Breast epithelium (tissue), 4 donors: ENCODE measurements at regions not wholly inside any gene's neighbourhood (a gene's known extent, or its start where the extent isn't known, plus 50 kb on each side); places are given as distances from the start of the nearest gene placed in this dataset.

Experiments
- DNase-seq, 2 donors: peaks; one replicate each; pipeline ENCODE4 v3.0.0-alpha.2; 2019; ENCODE audit warnings: low spot score in 2 of 2
- H3K27ac ChIP-seq, 2 donors: fragments of 200-600 bp; sonication (generic) in 1 of 2; one replicate each; pipeline ENCODE4 v1.5.1; 2016 to 2019; ENCODE audit warnings: mild to moderate bottlenecking in 1 of 2
- H3K27me3 ChIP-seq, 2 donors: fragments of 200-600 bp; sonication (generic) in 1 of 2; one replicate each; pipeline versions ENCODE4 v1.5.1 to v1.6.0; 2017 to 2019; ENCODE audit warnings: control low read depth in 1 of 2, mild to moderate bottlenecking in 1 of 2
- H3K36me3 ChIP-seq: fragments of 200-600 bp; one replicate; pipeline ENCODE4 v1.5.1; 2019
- H3K4me1 ChIP-seq, 2 donors: fragments of 200-600 bp; sonication (generic); one replicate each; pipeline ENCODE4 v1.5.1; 2016 to 2019; ENCODE audit warnings: control low read depth in 1 of 2
- H3K4me3 ChIP-seq, 3 donors: fragments of 200-600 bp; sonication (generic); 1 replicate in 2 of 3; 2 replicates in 1 of 3; pipeline ENCODE4 v1.5.1; 2016 to 2019; ENCODE audit warnings: mild to moderate bottlenecking in 3 of 3, moderate library complexity in 2 of 3
- H3K9me3 ChIP-seq, 2 donors: fragments of 200-600 bp; sonication (generic) in 1 of 2; one replicate each; pipeline ENCODE4 v1.5.1; 2016 to 2019; ENCODE audit warnings: control low read depth in 1 of 2
- CTCF ChIP-seq, 3 donors: fragments of 450-650 bp; IDR thresholded peaks; one replicate each; pipeline ENCODE4 v1.5.1; 2016 to 2017; ENCODE audit warnings: antibody characterized with exemption in 3 of 3, mild to moderate bottlenecking in 3 of 3, moderate library complexity in 3 of 3
- POLR2A ChIP-seq: fragments of 450-650 bp; IDR thresholded peaks from one replicate; pipeline ENCODE4 v1.6.1; 2016; ENCODE audit warnings: antibody characterized with exemption, mild to moderate bottlenecking, moderate library complexity
- POLR2AphosphoS5 ChIP-seq, 3 donors: sonication (generic); formaldehyde crosslinking; IDR thresholded peaks; one replicate each; pipeline ENCODE4 v1.6.1; 2017; ENCODE audit warnings: antibody characterized with exemption in 3 of 3
- intact Hi-C: fragments of 100-400 bp; cut with DNase I; formaldehyde crosslinking; loops from one replicate; pipeline ENCODE4 v1.15.1; 2023; ENCODE audit warnings: low total_unique reads

- H3K36me3 ChIP-seq = no peaks in the 10 kb centered on the region
- TF ChIP-seq POLR2A = no peak
- TF ChIP-seq CTCF (IDR thresholded peaks at IDR 0.05) = no peak
- TF ChIP-seq POLR2AphosphoS5 (IDR thresholded peaks at IDR 0.05) = no peak
- intact Hi-C loops = loop anchor here (5.0 kb wide), 1 partner anchor 1559 kb away; no protein-coding TSS in a partner anchor
Observed at GRCh38 chr11:36848660-36849059, 250.6 kb upstream of the RAG2 start.

GRCh38 chr11:36840378-36840777, 242.3 kb upstream of the RAG2 start:
- Histone ChIP-seq H3K4me3 (no peak overlapping the region), H3K4me1 (no peaks in the 10 kb centered on the region), H3K27ac (no peak overlapping the region), H3K36me3 (no peaks in the 10 kb centered on the region), H3K27me3 (no peaks in the 10 kb centered on the region), H3K9me3 (peaks cover 0 to 5% of the 10 kb centered on the region in 2 donors)
- intact Hi-C loops = no loop called here
- no peak for DNase-seq
- TF ChIP-seq CTCF (IDR thresholded peaks at IDR 0.05) (no peak), POLR2A (no peak), POLR2AphosphoS5 (IDR thresholded peaks at IDR 0.05) (no peak)

More at GRCh38 chr11:36848660-36849059, 250.6 kb upstream of the RAG2 start:
- Histone ChIP-seq H3K4me1 (no peaks in the 10 kb centered on the region), H3K27me3 (no peaks in the 10 kb centered on the region), H3K27ac (no peak overlapping the region), H3K9me3 (no peaks in the 10 kb centered on the region), H3K4me3 (no peak overlapping the region)
- no peak for DNase-seq

- Histone ChIP-seq H3K9me3 (peaks cover 0 to 5% of the 10 kb centered on the region in 2 donors), H3K4me1 (no peaks in the 10 kb centered on the region), H3K27ac (no peak overlapping the region), H3K4me3 (no peak overlapping the region), H3K27me3 (no peaks in the 10 kb centered on the region), H3K36me3 (no peaks in the 10 kb centered on the region)
- no peak for TF ChIP-seq POLR2AphosphoS5 (IDR thresholded peaks at IDR 0.05)
- TF ChIP-seq CTCF (IDR thresholded peaks at IDR 0.05) = no peak
- no peak for TF ChIP-seq POLR2A
- intact Hi-C loops = no loop called here
- no peak for DNase-seq
Observed at GRCh38 chr11:36837831-36838437, 239.9 kb upstream of the RAG2 start.

- TF ChIP-seq POLR2AphosphoS5 (IDR thresholded peaks at IDR 0.05) (no peak), CTCF (IDR thresholded peaks at IDR 0.05) (no peak), POLR2A (no peak)
Observed at GRCh38 chr11:36825251-36825650, 227.2 kb upstream of the RAG2 start.

GRCh38 chr11:36824349-36824748, 226.3 kb upstream of the RAG2 start:
- no peak overlapping the region for H3K27ac ChIP-seq
- no peaks in the 10 kb centered on the region for H3K9me3 ChIP-seq
- H3K4me3 ChIP-seq = no peak overlapping the region
- H3K36me3 ChIP-seq = no peaks in the 10 kb centered on the region
- DNase-seq = no peak
- intact Hi-C loops = no loop called here
- TF ChIP-seq CTCF (IDR thresholded peaks at IDR 0.05) (no peak), POLR2AphosphoS5 (IDR thresholded peaks at IDR 0.05) (no peak), POLR2A (no peak)
- H3K4me1 ChIP-seq = no peaks in the 10 kb centered on the region
- H3K27me3 ChIP-seq = no peaks in the 10 kb centered on the region

More at GRCh38 chr11:36825251-36825650, 227.2 kb upstream of the RAG2 start:
- intact Hi-C loops = no loop called here
- H3K27ac ChIP-seq = no peak overlapping the region
- H3K36me3 ChIP-seq = no peaks in the 10 kb centered on the region
- no peak for DNase-seq
- H3K27me3 ChIP-seq = no peaks in the 10 kb centered on the region
- no peaks in the 10 kb centered on the region for H3K9me3 ChIP-seq
- no peak overlapping the region for H3K4me3 ChIP-seq
- no peaks in the 10 kb centered on the region for H3K4me1 ChIP-seq
